Mammary epithelial cell (primary cell): ENCODE measurements at regions not wholly inside any gene's neighbourhood (a gene's known extent, or its start where the extent isn't known, plus 50 kb on each side); places are given as distances from the start of the nearest gene placed in this dataset.

Experiments
- CTCF ChIP-seq, 2 donors: IDR thresholded peaks in 1 of 2; conservative IDR thresholded peaks in 1 of 2; 2 replicates each; pipeline ENCODE4 v1.5.1; 2011 to 2012; ENCODE audit warnings: inconsistent platforms in 2 of 2, low read length in 2 of 2, mild to moderate bottlenecking in 2 of 2, control low read depth in 1 of 2, low read depth in 1 of 2; ENCODE audit not compliant: insufficient read depth in 1 of 2; ENCODE audit errors: extremely low read depth in 1 of 2
- EZH2 ChIP-seq: IDR thresholded peaks from 2 replicates; pipeline ENCODE4 v1.6.1; 2012; ENCODE audit warnings: low read length, inconsistent platforms, borderline replicate concordance

- TF ChIP-seq CTCF (conservative IDR thresholded peaks at IDR 0.05 in 1 of 2, IDR thresholded peaks at IDR 0.05 in 1 of 2; ENCODE audit: extremely low read depth in 1 of 2, insufficient read depth in 1 of 2, low read depth in 1 of 2, low read length in 2 of 2): no peak
- no peak for TF ChIP-seq EZH2
Measured at GRCh38 chr13:80189889-80190597, 150.9 kb downstream of the SPRY2 start.
